Neural cell (in vitro differentiated cells): ENCODE measurements at regions not wholly inside any gene's neighbourhood (a gene's known extent, or its start where the extent isn't known, plus 50 kb on each side); places are given as distances from the start of the nearest gene placed in this dataset.

Experiments used
- H2AFZ ChIP-seq: fragments of 200-600, 300-800 bp; sonication (generic), shearing (Covaris generic); 2 replicates; pipeline ENCODE4 v1.6.0; 2014; ENCODE audit warnings: low read depth, mild to moderate bottlenecking, antibody characterized with exemption, low read length, moderate library complexity
- H3F3A ChIP-seq: fragments of 200-600 bp; shearing (Covaris generic); 2 replicates; pipeline ENCODE4 v1.6.1; 2016; ENCODE audit warnings: mild to moderate bottlenecking, moderate library complexity, mixed read lengths, antibody characterized with exemption, low read length; ENCODE audit not compliant: insufficient read depth, poor library complexity, severe bottlenecking
- H3K27ac ChIP-seq: fragments of 200-600, 300-800 bp; sonication (generic), shearing (Covaris generic); 2 replicates; pipeline ENCODE4 v1.5.1; 2014; ENCODE audit warnings: mild to moderate bottlenecking, low read length, moderate library complexity
- H3K27me3 ChIP-seq: fragments of 300-800, 200-600 bp; sonication (generic), shearing (Covaris generic); 2 replicates; pipeline ENCODE4 v1.6.0; 2014; ENCODE audit warnings: mild to moderate bottlenecking, low read depth, low read length, moderate library complexity; ENCODE audit not compliant: insufficient read depth
- H3K36me3 ChIP-seq: fragments of 300-800, 200-600 bp; sonication (generic), shearing (Covaris generic); 2 replicates; pipeline ENCODE4 v1.5.1; 2014; ENCODE audit warnings: mild to moderate bottlenecking, antibody characterized with exemption, low read length, moderate library complexity; ENCODE audit not compliant: insufficient read depth
- H3K4me2 ChIP-seq: fragments of 300-800, 200-600 bp; sonication (generic), shearing (Covaris generic); 2 replicates; pipeline ENCODE4 v1.6.0; 2014; ENCODE audit warnings: mild to moderate bottlenecking, low read length
- H3K4me3 ChIP-seq: fragments of 300-800, 200-600 bp; sonication (generic), shearing (Covaris generic); 2 replicates; pipeline ENCODE4 v1.5.1; 2014; ENCODE audit warnings: mild to moderate bottlenecking, low read length, moderate library complexity
- H3K79me2 ChIP-seq: fragments of 200-600 bp; shearing (Covaris generic); replicated peaks from 2 replicates; pipeline ENCODE4 v1.6.0; 2014; ENCODE audit warnings: mild to moderate bottlenecking, low read length, moderate library complexity; ENCODE audit not compliant: insufficient read depth
- H3K9ac ChIP-seq: fragments of 300-800, 200-600 bp; sonication (generic), shearing (Covaris generic); 2 replicates; pipeline ENCODE4 v1.6.1; 2016; ENCODE audit warnings: mild to moderate bottlenecking, low read length, mixed read lengths
- H3K9me2 ChIP-seq: fragments of 200-600 bp; shearing (Covaris generic); 2 replicates; pipeline ENCODE4 v1.6.1; 2016; ENCODE audit warnings: mild to moderate bottlenecking, low read length, mixed read lengths; ENCODE audit not compliant: insufficient read depth
- H3K9me3 ChIP-seq: fragments of 200-600, 300-800 bp; sonication (generic), shearing (Covaris generic); 2 replicates; pipeline ENCODE4 v1.6.1; 2016; ENCODE audit warnings: mild to moderate bottlenecking, mixed run types, low read length, moderate library complexity, mixed read lengths
- H4K20me1 ChIP-seq: fragments of 200-600 bp; shearing (Covaris generic); 2 replicates; pipeline ENCODE4 v1.6.1; 2016; ENCODE audit warnings: mild to moderate bottlenecking, mixed run types; ENCODE audit not compliant: insufficient read depth
- CTCF ChIP-seq: fragments of 450-650 bp; IDR thresholded peaks from 2 replicates; pipeline ENCODE4 v1.5.1; 2014; ENCODE audit warnings: antibody characterized with exemption, mild to moderate bottlenecking, moderate library complexity; ENCODE audit not compliant: poor library complexity, severe bottlenecking
- EP300 ChIP-seq: fragments of 450-650 bp; conservative IDR thresholded peaks from 2 replicates; pipeline ENCODE4 v1.6.1; 2014; ENCODE audit warnings: antibody characterized with exemption, mild to moderate bottlenecking, moderate library complexity; ENCODE audit not compliant: poor library complexity, severe bottlenecking
- EZH2 ChIP-seq: fragments of 200-600, 300-800 bp; shearing (Covaris generic), sonication (generic); IDR thresholded peaks from 2 replicates; pipeline ENCODE4 v1.6.1; 2014; ENCODE audit warnings: antibody characterized with exemption, low read length, borderline replicate concordance, mild to moderate bottlenecking; ENCODE audit not compliant: insufficient read depth, poor library complexity, severe bottlenecking
- MXI1 ChIP-seq: fragments of 450-650 bp; conservative IDR thresholded peaks from 2 replicates; pipeline ENCODE4 v1.6.1; 2014; ENCODE audit warnings: antibody characterized with exemption, mild to moderate bottlenecking; ENCODE audit not compliant: poor library complexity, severe bottlenecking
- POLR2AphosphoS5 ChIP-seq: IDR thresholded peaks from 2 replicates; pipeline ENCODE4 v1.6.1; 2012
- RAD21 ChIP-seq: fragments of 450-650 bp; conservative IDR thresholded peaks from 2 replicates; pipeline ENCODE4 v1.6.1; 2014; ENCODE audit warnings: antibody characterized with exemption, mild to moderate bottlenecking, moderate library complexity
- SMC3 ChIP-seq: fragments of 450-650 bp; conservative IDR thresholded peaks from 2 replicates; pipeline ENCODE4 v1.6.1; 2014; ENCODE audit warnings: antibody characterized with exemption, mild to moderate bottlenecking, moderate library complexity; ENCODE audit not compliant: poor library complexity
- TAF1 ChIP-seq: IDR thresholded peaks from 2 replicates; pipeline ENCODE4 v1.6.1; 2012; ENCODE audit warnings: low read depth
- TF ChIP-seq, protein P1 (sequence below): IDR thresholded peaks from 2 replicates; pipeline ENCODE4 v1.6.1; 2012; ENCODE audit warnings: borderline replicate concordance

DNA sequence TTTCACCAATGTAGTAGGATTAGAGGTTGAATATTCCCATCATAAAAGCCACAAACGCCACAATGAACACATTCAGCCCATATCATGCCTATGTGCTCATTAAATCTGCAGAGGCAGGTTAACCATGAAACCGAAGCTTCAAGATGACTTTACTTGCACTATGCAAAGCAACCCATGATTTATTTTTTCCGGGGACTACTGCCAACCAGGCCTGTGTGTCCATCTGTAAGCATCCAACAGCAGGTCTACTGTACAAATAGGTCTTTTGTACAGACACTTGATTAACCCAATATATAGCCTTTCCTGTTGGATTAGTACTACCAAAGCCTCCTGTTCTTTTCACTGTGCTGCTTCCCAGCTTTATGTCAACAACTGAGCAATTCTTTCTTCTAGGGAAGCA, 104.9 kb upstream of the CDH10 start:
- no peaks in the 10 kb centered on the region for H3K79me2 ChIP-seq
- TF ChIP-seq POLR2AphosphoS5 (no peak), TAF1 (no peak), RAD21 (no peak), MXI1 (no peak), SMC3 (no peak)
- no peaks in the 10 kb centered on the region for H3K36me3 ChIP-seq
- H3F3A ChIP-seq = no peaks in the 10 kb centered on the region
- no peak overlapping the region for H3K27ac ChIP-seq
- H3K4me3 ChIP-seq = no peak overlapping the region
- no peak overlapping the region for H3K4me2 ChIP-seq
- no peaks in the 10 kb centered on the region for H4K20me1 ChIP-seq
- H3K9me3 ChIP-seq = no peaks in the 10 kb centered on the region
- no peak overlapping the region for H3K9ac ChIP-seq
- no peak overlapping the region for H2AFZ ChIP-seq
- H3K27me3 ChIP-seq = no peaks in the 10 kb centered on the region
- no peaks in the 10 kb centered on the region for H3K9me2 ChIP-seq

GRCh38 chr5:24747327-24747726, 102.5 kb upstream of the CDH10 start:
- Histone ChIP-seq H3K9me2 (no peaks in the 10 kb centered on the region), H3K4me3 (no peak overlapping the region), H4K20me1 (no peaks in the 10 kb centered on the region)

More at GRCh38 chr5:24747327-24747726, 102.5 kb upstream of the CDH10 start:
- H2AFZ ChIP-seq = no peak overlapping the region
- no peak overlapping the region for H3K27ac ChIP-seq
- no peak overlapping the region for H3K4me2 ChIP-seq
- no peaks in the 10 kb centered on the region for H3F3A ChIP-seq
- no peak overlapping the region for H3K9ac ChIP-seq
- H3K9me3 ChIP-seq = no peaks in the 10 kb centered on the region
- no peaks in the 10 kb centered on the region for H3K79me2 ChIP-seq
- H3K36me3 ChIP-seq = no peaks in the 10 kb centered on the region
- H3K27me3 ChIP-seq = no peaks in the 10 kb centered on the region
- TF ChIP-seq SMC3 (no peak), TAF1 (no peak), RAD21 (no peak), CTCF (no peak), MXI1 (no peak), EP300 (no peak), POLR2AphosphoS5 (no peak), EZH2 (no peak)
- TF ChIP-seq, protein P1, sequence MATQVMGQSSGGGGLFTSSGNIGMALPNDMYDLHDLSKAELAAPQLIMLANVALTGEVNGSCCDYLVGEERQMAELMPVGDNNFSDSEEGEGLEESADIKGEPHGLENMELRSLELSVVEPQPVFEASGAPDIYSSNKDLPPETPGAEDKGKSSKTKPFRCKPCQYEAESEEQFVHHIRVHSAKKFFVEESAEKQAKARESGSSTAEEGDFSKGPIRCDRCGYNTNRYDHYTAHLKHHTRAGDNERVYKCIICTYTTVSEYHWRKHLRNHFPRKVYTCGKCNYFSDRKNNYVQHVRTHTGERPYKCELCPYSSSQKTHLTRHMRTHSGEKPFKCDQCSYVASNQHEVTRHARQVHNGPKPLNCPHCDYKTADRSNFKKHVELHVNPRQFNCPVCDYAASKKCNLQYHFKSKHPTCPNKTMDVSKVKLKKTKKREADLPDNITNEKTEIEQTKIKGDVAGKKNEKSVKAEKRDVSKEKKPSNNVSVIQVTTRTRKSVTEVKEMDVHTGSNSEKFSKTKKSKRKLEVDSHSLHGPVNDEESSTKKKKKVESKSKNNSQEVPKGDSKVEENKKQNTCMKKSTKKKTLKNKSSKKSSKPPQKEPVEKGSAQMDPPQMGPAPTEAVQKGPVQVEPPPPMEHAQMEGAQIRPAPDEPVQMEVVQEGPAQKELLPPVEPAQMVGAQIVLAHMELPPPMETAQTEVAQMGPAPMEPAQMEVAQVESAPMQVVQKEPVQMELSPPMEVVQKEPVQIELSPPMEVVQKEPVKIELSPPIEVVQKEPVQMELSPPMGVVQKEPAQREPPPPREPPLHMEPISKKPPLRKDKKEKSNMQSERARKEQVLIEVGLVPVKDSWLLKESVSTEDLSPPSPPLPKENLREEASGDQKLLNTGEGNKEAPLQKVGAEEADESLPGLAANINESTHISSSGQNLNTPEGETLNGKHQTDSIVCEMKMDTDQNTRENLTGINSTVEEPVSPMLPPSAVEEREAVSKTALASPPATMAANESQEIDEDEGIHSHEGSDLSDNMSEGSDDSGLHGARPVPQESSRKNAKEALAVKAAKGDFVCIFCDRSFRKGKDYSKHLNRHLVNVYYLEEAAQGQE = no peak
